Immature natural killer cell (primary cell): ENCODE measurements at regions not wholly inside any gene's neighbourhood (a gene's known extent, or its start where the extent isn't known, plus 50 kb on each side); places are given as distances from the start of the nearest gene placed in this dataset.

Source experiments
- DNase-seq, 3 donors: peaks; one replicate each; pipeline ENCODE4 v3.0.0; 2022; ENCODE audit warnings: mixed read lengths in 1 of 3
- H3K27ac Mint-ChIP-seq, 6 donors: one replicate each; pipeline ENCODE4 v1.8.0; 2020; ENCODE audit warnings: mixed read lengths in 6 of 6, mild to moderate bottlenecking in 5 of 6, inconsistent platforms in 4 of 6, moderate library complexity in 3 of 6
- H3K27me3 Mint-ChIP-seq, 3 donors: one replicate each; pipeline ENCODE4 v1.8.0; 2020 to 2021; ENCODE audit warnings: low read depth in 3 of 3, mild to moderate bottlenecking in 3 of 3, mixed read lengths in 3 of 3, moderate library complexity in 3 of 3, inconsistent platforms in 1 of 3
- H3K36me3 Mint-ChIP-seq, 3 donors: one replicate each; pipeline ENCODE4 v1.8.0; 2020; ENCODE audit warnings: mixed read lengths in 3 of 3, inconsistent platforms in 2 of 3, mild to moderate bottlenecking in 2 of 3
- H3K4me1 Mint-ChIP-seq, 2 donors: one replicate each; pipeline ENCODE4 v1.8.0; 2020; ENCODE audit warnings: inconsistent platforms in 2 of 2, mild to moderate bottlenecking in 2 of 2, mixed read lengths in 2 of 2, moderate library complexity in 1 of 2
- H3K4me3 Mint-ChIP-seq, 5 donors: one replicate each; pipeline ENCODE4 v1.8.0; 2020; ENCODE audit warnings: mild to moderate bottlenecking in 5 of 5, mixed read lengths in 5 of 5, inconsistent platforms in 3 of 5, moderate library complexity in 3 of 5
- H3K9me3 Mint-ChIP-seq, 6 donors: one replicate each; pipeline ENCODE4 v1.8.0; 2020; ENCODE audit warnings: mild to moderate bottlenecking in 6 of 6, mixed read lengths in 6 of 6, inconsistent platforms in 4 of 6, moderate library complexity in 3 of 6

DNA sequence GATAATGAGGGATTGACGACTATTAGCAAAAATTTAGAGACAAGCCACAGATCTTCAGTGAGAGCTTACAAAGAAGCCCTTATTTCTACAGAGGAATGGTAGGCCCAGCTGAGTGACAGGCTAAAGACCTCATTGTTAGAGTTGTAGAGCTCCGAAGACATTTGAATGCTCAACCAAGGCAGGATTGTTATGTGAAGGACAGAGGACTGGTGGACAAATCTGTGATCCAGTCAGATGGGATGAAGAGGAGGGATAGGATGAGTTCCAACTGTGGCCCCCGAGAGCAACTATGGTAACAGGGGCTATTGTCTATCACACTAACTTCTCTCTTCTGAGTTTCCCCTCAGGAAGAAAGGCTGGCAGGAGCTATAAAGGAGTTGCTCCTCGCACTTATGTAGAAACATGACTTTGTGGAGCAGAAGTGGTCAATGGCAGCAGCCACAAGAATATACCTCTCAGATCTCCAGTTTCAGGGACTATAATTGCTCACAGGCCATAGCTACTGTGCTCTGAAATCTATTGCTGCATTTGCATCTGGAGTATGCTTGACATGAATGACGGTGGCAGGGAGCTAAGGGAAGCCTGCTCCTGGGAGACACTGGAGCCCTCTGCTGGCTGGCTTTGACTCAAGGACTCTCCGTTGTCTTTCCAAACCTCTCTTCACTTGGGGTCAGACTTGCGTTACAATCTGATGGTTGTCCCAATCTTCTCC lies 50.3 kb upstream of the GREB1L start:
- DNase-seq = no peak
- H3K27me3 Mint-ChIP-seq = peaks cover 0 to 4% (median 2%) of the 10 kb centered on the region in 3 donors
- H3K36me3 Mint-ChIP-seq = no peaks in the 10 kb centered on the region
- H3K4me1 Mint-ChIP-seq = no peaks in the 10 kb centered on the region
- no peak overlapping the region for H3K4me3 Mint-ChIP-seq
- H3K9me3 Mint-ChIP-seq = no peaks in the 10 kb centered on the region
- H3K27ac Mint-ChIP-seq = no peak overlapping the region
